Panc1 (cell line): ENCODE measurements at regions not wholly inside any gene's neighbourhood (a gene's known extent, or its start where the extent isn't known, plus 50 kb on each side); places are given as distances from the start of the nearest gene placed in this dataset.

Experiments
- ATAC-seq: fragments of 200-7000 bp; cut with Tn5 transposase; 2 replicates; pipeline ENCODE4 v1.9.1; 2020; ENCODE audit warnings: mild to moderate bottlenecking, moderate library complexity
- BruUV-seq: library from RNA; stranded (reverse); fragments of 400-500 nt; replicated peaks from 2 replicates; lab custom pipeline; 2021; lab: Mats Ljungman, UMichigan
- CTCF ChIA-PET: fragments of 300-600 bp; sonication (Branson Sonifier 250); formaldehyde crosslinking; loops from one replicate; lab custom pipeline; 2022; ENCODE audit warnings: antibody characterized with exemption; lab: Charles Lee
- POLR2A ChIA-PET: fragments of 300-600 bp; sonication (Branson Sonifier 250); formaldehyde crosslinking; loops from one replicate; lab custom pipeline; 2022; ENCODE audit warnings: antibody characterized with exemption; lab: Charles Lee
- DNase-seq: peaks from one replicate; pipeline ENCODE4 v3.0.0-alpha.2; 2010; ENCODE audit warnings: low read depth, low spot score
- H3K27ac ChIP-seq: 2 replicates; pipeline ENCODE4 v1.5.1; 2011; ENCODE audit warnings: mild to moderate bottlenecking, low read length, inconsistent platforms
- H3K27me3 ChIP-seq: fragments of 200-500 bp; sonication (Bioruptor generic); 2 replicates; pipeline ENCODE4 v1.6.0; 2014; ENCODE audit warnings: low read length, inconsistent platforms; ENCODE audit not compliant: control insufficient read depth, insufficient read depth
- H3K36me3 ChIP-seq: fragments of 200-500 bp; sonication (Bioruptor generic); 2 replicates; pipeline ENCODE4 v1.5.1; 2014; ENCODE audit warnings: inconsistent platforms, mild to moderate bottlenecking, low read length, moderate library complexity; ENCODE audit not compliant: control insufficient read depth, insufficient read depth
- H3K4me1 ChIP-seq: 2 replicates; pipeline ENCODE4 v1.5.1; 2011; ENCODE audit warnings: inconsistent platforms, mild to moderate bottlenecking, low read length, moderate library complexity; ENCODE audit not compliant: control insufficient read depth, insufficient read depth
- H3K4me3 ChIP-seq, 2 experiments: 2 replicates each; pipeline ENCODE4 v1.5.1; 2011 to 2012; ENCODE audit warnings: low read depth in 2 of 2, low read length in 2 of 2, mild to moderate bottlenecking in 2 of 2, inconsistent platforms in 1 of 2, moderate library complexity in 1 of 2
- H3K9me3 ChIP-seq: fragments of 200-500 bp; sonication (Bioruptor generic); 2 replicates; pipeline ENCODE4 v1.5.1; 2014; ENCODE audit warnings: low read depth, mild to moderate bottlenecking, inconsistent platforms, low read length, moderate library complexity; ENCODE audit not compliant: control insufficient read depth, insufficient read depth
- POLR2AphosphoS5 ChIP-seq: IDR thresholded peaks from 2 replicates; pipeline ENCODE4 v1.6.1; 2012; ENCODE audit warnings: mild to moderate bottlenecking, low read depth, low read length, moderate library complexity
- REST ChIP-seq, 2 experiments: IDR thresholded peaks; 2 replicates each; pipeline ENCODE4 v1.6.1; 2011 to 2012; ENCODE audit warnings: low read depth in 2 of 2, control low read depth in 1 of 2, low read length in 1 of 2, mild to moderate bottlenecking in 1 of 2, moderate library complexity in 1 of 2; ENCODE audit not compliant: insufficient read depth in 1 of 2
- SIN3A ChIP-seq: IDR thresholded peaks from 2 replicates; pipeline ENCODE4 v1.6.1; 2012; ENCODE audit warnings: low read depth, mild to moderate bottlenecking, low read length, moderate library complexity, borderline replicate concordance; ENCODE audit not compliant: insufficient read depth
- TCF7L2 ChIP-seq: IDR thresholded peaks from 2 replicates; pipeline ENCODE4 v1.6.1; 2011; ENCODE audit warnings: mild to moderate bottlenecking, low read depth, low read length, inconsistent platforms
- in situ Hi-C: cut with HindIII; loops from 2 replicates; pipeline ENCODE4 v1.10.0; 2016; ENCODE audit warnings: low sequenced_read_pairs, low pct_unique_long_range_greater_than_20kb
- intact Hi-C: fragments of 100-400 bp; cut with micrococcal nuclease; formaldehyde crosslinking; loops from one replicate; pipeline ENCODE4 v1.10.0; 2022; ENCODE audit not compliant: unreplicated experiment
- TF ChIP-seq, protein P1 (sequence below): fragments of 450-650 bp; IDR thresholded peaks from 2 replicates; pipeline ENCODE4 v1.5.1; 2017; ENCODE audit warnings: mild to moderate bottlenecking

DNA sequence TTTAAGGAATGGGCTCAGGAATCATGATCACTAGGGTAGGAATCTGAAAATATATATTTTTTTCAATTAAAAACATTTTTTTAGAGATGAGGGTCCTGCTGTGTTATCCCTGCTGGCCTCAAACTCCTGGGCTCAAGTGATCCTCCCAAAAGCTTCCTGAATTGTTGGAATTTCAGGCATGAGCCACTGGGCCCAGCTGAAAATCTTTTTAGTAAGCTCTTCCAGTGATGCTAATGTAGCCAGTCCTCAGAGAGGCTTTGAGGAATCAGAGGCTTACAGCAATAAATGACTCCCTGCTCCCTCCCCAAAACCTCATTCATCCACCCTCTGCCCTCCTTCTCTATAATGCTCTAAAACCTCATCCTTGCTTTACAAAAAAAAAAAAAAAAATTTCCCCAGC is 129.5 kb downstream of the ZIC3 start:
- Histone ChIP-seq H3K4me3 (no peak overlapping the region), H3K27ac (no peak overlapping the region), H3K27me3 (no peaks in the 10 kb centered on the region), H3K36me3 (no peaks in the 10 kb centered on the region), H3K4me1 (no peaks in the 10 kb centered on the region), H3K9me3 (no peaks in the 10 kb centered on the region)
- no TSS peak for BruUV-seq
- DNase-seq (no peak), ATAC-seq (no peak)
- TF ChIP-seq REST (IDR thresholded peaks at IDR 0.05; ENCODE audit: insufficient read depth in 1 of 2, low read depth in 2 of 2, low read length in 1 of 2) (no peak), SIN3A (no peak), POLR2AphosphoS5 (no peak), TCF7L2 (no peak)
- TF ChIP-seq, protein P1, sequence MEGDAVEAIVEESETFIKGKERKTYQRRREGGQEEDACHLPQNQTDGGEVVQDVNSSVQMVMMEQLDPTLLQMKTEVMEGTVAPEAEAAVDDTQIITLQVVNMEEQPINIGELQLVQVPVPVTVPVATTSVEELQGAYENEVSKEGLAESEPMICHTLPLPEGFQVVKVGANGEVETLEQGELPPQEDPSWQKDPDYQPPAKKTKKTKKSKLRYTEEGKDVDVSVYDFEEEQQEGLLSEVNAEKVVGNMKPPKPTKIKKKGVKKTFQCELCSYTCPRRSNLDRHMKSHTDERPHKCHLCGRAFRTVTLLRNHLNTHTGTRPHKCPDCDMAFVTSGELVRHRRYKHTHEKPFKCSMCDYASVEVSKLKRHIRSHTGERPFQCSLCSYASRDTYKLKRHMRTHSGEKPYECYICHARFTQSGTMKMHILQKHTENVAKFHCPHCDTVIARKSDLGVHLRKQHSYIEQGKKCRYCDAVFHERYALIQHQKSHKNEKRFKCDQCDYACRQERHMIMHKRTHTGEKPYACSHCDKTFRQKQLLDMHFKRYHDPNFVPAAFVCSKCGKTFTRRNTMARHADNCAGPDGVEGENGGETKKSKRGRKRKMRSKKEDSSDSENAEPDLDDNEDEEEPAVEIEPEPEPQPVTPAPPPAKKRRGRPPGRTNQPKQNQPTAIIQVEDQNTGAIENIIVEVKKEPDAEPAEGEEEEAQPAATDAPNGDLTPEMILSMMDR: no peak
- POLR2A ChIA-PET: no interaction called here
- intact Hi-C loops: no loop called here
- in situ Hi-C loops: no loop called here
- CTCF ChIA-PET: no interaction called here

GRCh38 chrX:137707348-137707747 is 141.4 kb downstream of the ZIC3 start:
- in situ Hi-C loops: no loop called here
- POLR2A ChIA-PET: no interaction called here

More at GRCh38 chrX:137707348-137707747, 141.4 kb downstream of the ZIC3 start:
- ATAC-seq (no peak), DNase-seq (no peak)
- no peak overlapping the region for H3K27ac ChIP-seq
- BruUV-seq: no TSS peak
- H3K27me3 ChIP-seq: no peaks in the 10 kb centered on the region; the same call in 1 of the 2 replicates
- H3K9me3 ChIP-seq: no peaks in the 10 kb centered on the region
- TF ChIP-seq, protein P1: no peak
- TF ChIP-seq TCF7L2: no peak
- no peaks in the 10 kb centered on the region for H3K36me3 ChIP-seq
- no peak overlapping the region for H3K4me3 ChIP-seq
- no peaks in the 10 kb centered on the region for H3K4me1 ChIP-seq
- intact Hi-C loops: no loop called here
- CTCF ChIA-PET: no interaction called here
